ENCODE measurements at regions not wholly inside any gene's neighbourhood (a gene's known extent, or its start where the extent isn't known, plus 50 kb on each side); places are given as distances from the start of the nearest gene placed in this dataset.

DNA sequence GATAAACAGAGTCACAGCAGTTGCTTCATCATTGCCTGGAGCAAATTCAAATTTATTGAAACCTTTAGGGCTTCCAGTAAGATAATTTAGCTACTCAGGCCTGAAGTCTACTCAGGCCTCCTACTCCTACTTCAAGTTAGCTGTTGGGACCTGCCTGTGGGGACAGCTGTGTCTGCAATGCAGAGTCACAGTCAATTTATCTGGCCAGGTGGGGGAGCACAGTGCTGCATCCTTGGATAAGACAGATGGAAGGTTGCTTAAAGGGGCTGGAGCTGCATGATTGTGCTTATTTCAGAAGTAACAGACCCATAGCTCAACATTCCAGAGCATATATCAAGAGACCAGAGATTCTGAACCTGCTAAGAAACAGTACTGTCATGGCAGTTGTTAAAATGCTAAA, 932.1 kb downstream of the QKI start:
- no peak for TF ChIP-seq EZH2 (IDR thresholded peaks at IDR 0.05; ENCODE audit: borderline replicate concordance)
- TF ChIP-seq, protein P1, sequence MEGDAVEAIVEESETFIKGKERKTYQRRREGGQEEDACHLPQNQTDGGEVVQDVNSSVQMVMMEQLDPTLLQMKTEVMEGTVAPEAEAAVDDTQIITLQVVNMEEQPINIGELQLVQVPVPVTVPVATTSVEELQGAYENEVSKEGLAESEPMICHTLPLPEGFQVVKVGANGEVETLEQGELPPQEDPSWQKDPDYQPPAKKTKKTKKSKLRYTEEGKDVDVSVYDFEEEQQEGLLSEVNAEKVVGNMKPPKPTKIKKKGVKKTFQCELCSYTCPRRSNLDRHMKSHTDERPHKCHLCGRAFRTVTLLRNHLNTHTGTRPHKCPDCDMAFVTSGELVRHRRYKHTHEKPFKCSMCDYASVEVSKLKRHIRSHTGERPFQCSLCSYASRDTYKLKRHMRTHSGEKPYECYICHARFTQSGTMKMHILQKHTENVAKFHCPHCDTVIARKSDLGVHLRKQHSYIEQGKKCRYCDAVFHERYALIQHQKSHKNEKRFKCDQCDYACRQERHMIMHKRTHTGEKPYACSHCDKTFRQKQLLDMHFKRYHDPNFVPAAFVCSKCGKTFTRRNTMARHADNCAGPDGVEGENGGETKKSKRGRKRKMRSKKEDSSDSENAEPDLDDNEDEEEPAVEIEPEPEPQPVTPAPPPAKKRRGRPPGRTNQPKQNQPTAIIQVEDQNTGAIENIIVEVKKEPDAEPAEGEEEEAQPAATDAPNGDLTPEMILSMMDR (IDR thresholded peaks at IDR 0.05; ENCODE audit: poor library complexity), result no peak
- TF ChIP-seq EZH2phosphoT487 (IDR thresholded peaks at IDR 0.05; ENCODE audit: low read depth, severe bottlenecking, unreplicated experiment), result no peak
